HG03565 (cell line): ENCODE measurements at regions not wholly inside any gene's neighbourhood (a gene's known extent, or its start where the extent isn't known, plus 50 kb on each side); places are given as distances from the start of the nearest gene placed in this dataset.

Experiments used
- ATAC-seq: cut with Tn5 transposase; IDR thresholded peaks from one replicate; pipeline ENCODE4 v1.9.1; 2021; ENCODE audit warnings: mild to moderate bottlenecking, moderate library complexity; ENCODE audit not compliant: unreplicated experiment

DNA sequence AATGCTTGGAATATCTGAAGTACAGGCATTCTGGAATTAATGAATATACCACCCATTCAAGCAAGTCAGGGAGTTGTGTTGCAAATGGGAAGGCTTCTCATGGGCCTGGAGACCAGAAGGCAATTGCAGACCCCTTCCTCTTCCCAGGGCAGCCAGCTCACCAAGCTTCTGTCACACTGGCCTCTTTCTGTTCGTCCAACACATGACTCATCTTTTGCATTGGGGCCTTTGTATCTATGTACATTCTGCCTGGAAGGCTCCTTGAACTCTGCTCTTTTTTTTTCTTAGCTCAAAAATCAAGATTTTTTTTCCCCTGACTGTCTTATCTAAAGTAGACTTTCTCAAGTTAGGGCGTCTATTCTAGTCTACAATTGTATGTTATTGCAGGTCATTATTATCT is 132.9 kb upstream of the MYLIP start:
- no peak for ATAC-seq

DNA sequence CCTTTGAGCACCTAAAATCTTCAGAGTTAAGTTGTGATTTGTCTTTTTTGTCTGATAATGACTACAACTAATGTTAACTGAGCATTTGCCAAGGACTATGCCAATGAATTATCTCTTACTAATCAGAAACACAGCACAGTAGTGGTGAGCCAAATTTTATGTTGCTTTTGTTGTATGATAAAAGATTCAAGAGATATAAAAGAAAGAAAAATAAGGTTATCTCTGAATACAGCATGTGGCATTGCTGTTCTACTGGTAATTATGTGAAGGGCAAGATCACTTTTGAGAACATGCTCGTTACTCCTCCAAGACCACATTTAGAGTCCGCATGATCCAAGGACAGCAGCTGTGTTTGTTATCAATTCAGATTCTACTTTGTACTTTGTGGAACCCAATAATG is 133.4 kb upstream of the MYLIP start:
- ATAC-seq = no peak

DNA sequence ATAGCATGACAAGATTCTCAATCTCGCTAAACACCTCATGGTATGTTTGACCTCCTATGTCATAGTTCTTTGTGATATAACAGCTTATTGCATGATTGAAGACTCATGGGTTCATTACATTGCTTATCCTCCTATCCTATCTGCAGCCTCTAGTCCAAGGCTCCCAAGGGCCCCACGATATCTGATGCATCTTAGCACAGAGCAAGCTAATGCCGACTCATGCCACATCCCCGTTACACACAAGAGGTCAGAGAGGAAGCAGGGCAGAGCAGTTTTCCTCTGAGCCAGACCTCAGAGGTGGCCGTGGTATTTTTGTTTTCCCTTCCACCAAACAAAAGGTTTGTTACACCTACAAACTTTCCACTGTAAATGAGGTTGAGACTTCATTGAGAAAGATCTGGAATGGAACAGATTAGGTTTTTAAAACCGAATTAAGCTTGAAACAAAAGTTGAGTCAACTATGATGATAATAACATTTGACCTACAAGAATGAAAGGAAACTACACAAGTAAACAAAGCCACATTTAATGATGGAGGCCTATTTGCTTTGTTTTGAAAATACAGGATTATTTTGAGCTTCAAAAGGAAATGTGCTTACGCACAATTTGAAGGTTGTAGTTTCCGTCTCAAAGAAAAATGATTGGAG is 133.9 kb upstream of the MYLIP start:
- no peak for ATAC-seq

DNA sequence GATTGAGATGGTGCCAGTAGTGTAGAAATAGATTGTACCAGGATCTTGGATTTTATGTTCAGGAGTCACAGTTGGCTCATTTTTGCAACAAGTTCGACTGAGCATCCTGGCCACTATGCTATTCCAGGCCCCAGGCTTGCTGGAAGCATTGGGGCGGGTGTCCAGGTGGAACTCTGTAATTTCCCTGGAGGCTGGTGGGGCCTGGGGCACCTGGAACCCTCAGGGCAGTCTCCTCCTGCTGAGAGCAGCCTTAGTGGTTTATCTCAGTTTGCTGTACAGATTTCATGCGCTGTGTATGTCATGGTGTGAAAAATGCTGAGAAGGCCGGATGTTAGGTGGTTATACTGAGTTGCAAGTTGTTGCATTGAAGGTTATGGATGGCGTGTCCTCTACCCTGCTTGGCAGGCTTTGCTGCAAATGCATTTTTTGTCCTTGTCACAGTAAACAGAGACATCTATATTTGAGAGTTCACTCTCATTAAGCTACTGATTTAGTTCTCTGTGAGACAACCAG is 135.1 kb upstream of the MYLIP start:
- ATAC-seq = no peak

DNA sequence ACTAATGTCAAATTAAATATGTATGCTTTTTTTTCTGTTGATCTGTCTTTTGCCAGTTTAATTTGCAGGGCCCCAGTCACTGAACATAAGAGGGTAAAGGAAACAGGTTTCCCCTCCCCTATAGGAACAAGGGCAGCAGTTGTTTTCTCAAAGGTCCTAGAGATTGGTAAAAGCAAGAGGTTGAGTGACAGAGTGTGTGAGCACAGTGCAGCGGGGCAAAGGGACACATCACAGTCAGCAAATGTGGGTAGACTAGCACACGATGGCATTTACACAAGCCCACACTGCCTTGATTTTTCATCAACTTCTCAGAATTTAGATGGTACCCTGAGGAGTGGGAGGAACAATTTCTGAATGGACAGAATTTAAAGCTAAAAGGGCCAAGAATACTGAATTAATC is 138.7 kb upstream of the MYLIP start:
- no peak for ATAC-seq

DNA sequence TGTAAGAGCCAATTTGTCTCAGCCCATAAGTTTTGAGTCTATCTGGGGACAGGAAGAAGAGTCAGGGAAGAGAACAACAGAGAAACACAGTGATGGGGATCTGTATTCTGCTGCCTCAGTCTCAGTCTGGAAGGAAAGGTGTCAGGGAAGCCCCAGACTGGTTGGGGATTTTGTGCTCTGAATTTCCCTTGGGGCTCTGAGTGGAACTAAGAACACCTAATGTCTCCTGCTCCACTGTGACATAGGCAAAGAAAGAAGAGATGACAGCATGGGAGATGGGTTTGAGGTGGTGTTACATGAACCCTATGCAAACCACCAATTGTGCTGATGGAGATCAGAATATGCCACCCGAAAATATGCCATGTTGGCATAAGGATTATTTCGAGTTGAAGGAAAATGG is 139.5 kb upstream of the MYLIP start:
- no peak for ATAC-seq

DNA sequence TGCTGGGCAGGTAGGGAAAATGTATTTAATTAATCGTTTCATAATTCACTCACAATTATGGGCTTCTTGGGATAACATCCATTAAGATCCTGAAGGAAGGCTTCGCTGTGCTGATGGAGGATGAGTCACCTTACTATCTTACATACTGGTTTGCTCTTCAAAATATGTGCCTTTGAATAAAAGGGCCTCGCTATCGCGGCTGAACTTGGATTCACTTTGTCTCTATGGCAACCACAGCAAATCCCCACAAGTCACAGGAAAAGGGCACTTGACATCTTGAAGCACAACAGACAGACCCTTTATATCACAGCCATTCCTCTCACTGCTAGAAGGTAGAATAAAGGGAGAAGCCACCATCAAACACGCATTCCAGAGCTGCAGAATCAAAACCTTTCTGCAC is 141.3 kb upstream of the MYLIP start:
- ATAC-seq = no peak

DNA sequence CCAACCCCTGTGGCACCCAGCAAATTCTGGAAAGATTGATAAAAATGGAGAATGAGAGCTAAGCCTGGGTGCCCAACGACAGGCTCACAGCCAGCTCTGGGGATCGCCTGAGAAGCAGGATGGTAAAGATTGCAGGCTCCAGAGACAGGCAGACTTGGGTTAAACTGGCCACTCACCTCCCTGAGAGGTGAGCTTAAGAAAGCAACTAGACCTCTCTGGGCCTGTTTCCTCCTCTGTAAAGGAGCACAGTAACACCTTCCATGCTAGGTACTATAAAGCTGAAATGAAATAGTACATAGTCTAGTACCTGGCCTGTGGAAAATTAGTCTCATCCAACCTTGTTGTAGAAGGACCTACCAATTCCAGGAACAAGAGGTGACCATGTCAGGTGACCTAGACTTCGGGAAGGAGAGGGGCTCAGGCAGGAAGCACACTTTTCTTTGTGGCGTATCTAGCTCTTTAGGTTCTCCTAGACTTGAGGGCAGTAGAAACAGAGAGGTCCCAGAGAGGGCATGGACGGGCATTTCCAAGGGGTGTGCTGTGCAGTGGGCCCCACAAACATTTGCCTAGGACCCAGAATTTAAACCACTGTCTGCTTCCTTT is 142.8 kb upstream of the MYLIP start:
- no peak for ATAC-seq

DNA sequence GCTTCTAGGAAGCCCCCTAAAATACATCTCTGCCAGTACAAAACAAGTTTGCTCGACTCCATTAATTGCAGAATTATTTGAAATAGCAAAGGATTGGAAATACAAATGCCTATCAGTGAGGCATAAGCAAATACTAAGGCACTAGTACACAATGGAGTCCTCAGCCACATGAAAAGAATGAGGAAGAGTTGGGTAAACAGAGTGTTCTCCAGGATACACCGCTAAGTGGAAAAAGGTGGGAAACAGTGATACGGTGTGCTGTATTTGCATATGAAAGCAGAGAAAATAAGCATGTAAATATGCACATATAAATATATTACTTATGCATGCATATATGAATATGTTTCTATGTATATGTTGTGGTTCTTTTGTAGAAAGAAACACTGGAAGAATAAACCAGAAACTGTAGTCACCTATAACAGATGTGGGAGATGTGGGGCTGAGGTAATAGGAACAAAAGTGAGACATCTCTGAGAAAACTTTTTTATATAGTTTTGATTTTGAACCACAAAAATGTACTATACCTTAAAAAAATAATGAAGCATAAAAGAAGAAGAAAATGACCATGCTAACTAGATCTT is 143.4 kb upstream of the MYLIP start:
- no peak for ATAC-seq

DNA sequence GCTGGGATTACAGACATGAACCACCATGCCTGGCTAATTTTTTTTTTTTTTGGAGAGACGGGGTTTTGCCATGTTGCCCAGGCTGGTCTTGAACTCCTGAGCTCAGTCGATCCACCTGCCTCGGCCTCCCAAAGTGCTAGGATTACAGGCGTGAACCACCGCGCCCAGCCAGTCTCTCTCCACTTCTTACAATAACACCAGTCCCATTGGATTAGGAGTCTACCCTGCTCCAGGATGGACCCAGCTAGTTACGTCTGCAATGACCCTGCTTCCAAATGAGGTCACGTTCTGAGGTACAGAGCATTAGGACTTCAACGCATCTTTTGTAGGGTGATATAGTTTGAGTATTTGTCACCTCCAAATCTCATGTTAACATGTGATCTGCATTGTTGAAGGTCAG is 146.9 kb upstream of the MYLIP start:
- no peak for ATAC-seq

DNA sequence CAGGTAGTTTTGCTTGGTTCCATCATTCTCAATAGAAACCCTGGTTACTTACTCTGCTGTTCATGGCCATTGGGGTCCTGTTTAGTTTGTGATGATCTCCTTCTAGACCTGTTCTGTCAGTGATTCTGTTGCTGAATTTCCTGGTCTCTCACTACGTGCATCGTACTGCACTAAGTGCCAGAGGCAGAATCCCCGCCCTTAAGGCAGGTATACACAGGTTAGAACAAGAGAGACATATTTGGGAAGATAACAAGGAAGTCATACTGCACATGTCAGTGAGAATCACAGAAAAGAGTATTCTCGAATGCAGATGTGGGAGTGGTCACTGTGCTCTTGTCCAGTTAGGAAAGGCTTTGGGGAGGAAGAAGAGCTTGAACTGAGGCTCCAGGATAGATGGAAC is 148.1 kb upstream of the MYLIP start:
- ATAC-seq = no peak

DNA sequence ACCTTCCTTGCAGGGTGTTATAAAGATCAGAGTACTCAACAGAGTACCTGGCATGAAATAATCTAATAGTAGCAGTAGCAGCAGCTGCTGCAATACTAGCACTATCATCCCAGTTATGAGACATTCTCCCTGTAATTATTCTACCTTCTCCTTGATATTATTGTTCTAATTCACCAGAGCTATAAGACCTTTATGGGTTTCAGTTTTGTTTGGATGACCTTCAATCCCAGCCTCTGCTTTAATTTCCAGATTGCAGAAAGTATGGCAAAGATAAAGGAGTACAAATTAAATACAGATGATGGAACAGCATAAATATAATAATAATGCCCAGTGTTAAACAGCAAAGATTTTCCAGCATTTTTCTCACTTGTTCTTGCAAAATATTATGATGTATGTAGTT is 150.5 kb upstream of the MYLIP start:
- ATAC-seq = no peak

DNA sequence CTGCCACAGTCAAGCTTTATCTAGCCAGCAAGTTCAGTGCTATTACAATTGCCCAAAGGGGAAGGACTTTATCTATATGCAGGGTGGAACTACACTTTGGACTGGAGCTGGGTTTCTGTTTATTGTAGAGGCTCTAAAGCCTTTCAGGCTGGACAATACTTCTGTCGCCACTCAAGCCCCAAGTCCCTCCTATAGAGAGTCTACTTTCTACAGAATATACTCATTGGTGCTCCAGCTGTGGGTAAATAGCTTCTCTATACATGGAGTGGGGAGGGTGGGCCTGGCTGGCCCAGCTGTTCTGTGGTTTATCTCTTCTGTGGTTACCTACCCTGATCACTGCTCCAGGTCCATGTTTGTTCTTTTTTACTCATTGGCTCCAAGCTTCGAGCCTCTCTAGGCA is 151.8 kb upstream of the MYLIP start:
- ATAC-seq = no peak

DNA sequence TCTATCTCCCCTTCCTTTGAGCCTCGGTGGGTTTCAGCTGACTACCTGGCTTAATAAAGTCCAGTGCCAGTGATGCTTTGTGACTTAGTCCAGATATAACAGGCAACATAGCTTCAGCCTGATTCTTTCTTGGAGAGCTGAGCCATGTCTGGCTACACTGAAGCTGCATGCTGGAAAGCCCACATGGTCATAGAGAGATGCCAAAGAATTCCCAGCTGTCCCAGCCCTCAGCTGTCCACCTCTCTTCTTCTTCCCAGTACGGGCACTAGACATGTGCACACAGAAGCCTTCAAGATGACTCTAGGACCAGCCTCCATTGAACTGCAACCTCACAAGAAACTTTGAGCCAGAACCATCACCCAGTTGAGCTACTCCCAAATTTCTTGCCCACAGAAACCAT is 154.1 kb upstream of the MYLIP start:
- ATAC-seq = no peak

DNA sequence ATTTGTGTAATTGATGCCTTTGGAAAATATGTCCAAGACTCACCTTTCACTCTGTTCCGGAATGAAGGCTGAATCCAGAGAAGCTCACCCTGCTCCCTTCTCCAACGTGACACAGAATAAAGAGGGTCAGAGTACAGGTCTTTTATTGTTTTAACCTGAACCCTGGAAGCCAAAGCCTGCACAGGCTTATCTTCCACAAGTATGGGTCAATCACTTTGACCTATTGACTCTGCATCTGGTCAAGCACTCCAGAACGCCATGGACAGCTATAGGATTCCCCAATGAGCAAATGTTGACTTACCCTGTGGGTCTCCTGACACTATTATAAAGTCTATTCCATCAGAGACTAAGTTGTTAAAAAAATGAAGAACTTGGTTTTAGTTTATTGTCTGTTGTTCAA is 158.4 kb upstream of the MYLIP start:
- no peak for ATAC-seq

DNA sequence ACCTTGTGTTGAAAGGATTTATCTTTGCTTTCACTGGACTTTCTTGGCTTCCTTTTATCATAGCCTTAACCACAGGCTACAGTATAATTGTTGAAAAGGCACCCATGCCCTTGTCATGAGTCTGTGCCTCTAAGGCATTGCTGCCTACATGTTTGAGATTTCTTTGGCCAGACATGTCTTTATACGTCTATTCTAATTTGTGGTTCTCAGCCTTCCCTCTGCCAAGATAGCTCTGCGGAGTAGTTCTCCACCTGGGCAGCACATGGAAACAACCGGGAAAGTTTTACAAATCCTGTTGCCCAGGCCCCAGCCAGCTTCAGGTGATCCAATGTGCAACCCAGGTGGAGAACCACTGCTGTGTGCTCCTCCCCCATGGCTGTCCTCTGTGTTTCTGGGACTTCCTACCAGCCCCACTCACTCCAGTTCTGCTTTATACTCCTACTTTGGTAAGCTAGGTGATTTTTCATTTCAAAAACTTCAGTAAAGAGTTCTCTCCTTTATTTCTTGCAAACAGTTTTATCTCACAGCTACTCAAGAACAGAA is 159.6 kb upstream of the MYLIP start:
- no peak for ATAC-seq

DNA sequence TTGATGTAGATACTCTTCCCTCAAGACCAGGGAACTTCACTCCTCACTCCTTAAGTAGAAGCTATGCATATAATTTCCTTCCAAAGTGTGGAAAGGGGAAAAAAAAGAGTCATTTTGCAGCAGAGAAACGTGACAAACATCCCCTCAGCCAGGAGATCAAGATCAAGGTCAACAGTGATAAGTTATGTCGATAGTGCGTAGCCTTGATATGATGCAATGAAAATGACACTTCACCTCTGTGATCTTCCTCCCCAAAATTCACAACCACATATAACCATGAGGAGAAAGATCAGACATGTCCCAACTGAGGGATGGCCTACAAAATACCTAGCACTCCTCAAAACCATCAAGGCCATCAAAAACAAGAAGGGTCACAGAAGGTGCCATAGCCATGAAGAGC is 160.4 kb upstream of the MYLIP start:
- ATAC-seq = no peak

DNA sequence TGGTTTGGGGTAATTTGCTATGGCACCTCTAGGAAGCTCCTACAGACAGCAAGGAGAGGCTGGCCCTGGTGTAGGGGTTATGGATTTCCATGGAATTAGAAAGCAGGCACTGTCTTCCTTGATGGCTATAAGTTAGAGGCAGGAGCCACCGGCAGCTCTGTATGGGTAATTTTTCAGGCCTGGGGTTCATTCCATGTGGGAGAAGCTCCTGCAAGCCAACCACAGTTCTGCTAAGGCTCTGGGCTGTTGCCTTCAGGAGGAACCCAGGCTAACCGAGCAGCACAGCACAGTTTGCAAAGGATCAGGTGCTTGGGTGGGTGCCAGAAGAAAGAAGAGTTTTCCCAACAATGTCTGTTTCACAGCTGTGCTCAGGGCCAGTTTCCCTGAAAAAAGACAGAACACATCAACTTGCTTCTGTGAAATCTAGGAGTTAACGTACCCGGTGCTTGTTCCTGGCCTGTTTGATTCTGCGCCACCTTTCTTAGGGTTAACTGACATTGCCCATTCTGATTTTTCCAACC is 162.8 kb upstream of the MYLIP start:
- ATAC-seq = no peak

DNA sequence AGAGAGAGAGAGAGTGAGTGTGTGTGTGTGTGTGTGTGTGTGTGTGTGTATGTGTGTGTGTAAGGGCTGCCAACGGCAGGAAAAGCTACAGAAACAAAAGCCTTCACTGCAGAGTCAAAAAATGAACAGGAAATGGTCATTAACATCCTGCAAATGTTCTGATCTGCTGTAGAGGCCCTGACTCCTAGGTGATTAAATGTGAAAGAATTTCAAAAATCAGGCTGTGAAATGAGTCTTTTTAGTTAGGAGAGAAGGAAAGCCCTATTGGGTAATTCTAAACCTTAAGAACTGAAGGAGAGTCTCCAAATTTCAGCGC is 166.5 kb upstream of the MYLIP start:
- no peak for ATAC-seq

DNA sequence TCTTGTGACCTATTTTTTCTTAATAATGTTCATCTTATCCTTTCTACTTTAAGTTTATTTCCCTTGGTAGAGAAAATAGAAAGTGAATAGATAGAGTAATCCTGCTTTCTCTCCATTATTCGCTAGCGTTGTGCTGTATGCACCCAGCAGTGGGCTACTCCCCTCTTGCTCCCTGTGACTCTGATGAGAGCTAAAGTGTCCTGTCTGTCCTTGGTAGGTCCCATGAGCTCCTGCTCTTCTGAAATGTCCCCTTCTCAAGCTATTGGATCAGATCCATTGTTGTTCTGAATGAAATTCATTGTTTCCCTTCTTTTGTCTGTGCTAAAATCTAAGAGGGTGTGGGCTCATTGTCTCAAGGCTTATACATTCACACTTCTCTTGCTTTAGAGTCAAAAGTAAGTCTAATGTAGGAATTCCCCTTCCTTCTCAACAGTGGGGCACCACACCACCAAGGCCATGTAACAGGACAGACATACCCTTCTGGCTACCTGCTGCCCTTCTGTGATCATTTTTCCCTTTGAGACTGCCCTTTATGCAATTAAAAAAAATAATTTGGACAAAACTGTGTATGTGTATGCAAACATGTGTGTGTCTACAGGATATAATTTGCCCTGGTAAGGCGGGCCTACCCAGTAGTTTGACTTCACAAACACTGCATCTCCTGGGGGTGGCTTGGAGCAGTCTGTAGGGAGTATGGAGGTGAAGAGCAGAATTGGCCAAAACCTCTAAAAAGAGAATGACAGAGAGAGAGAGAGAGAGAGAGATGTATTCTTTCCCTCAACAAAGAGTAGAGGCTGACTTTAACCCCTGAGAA is 167.0 kb upstream of the MYLIP start:
- ATAC-seq = no peak
